ENCODE measurements at regions not wholly inside any gene's neighbourhood (a gene's known extent, or its start where the extent isn't known, plus 50 kb on each side); places are given as distances from the start of the nearest gene placed in this dataset.

GRCh38 chr17:65447823-65448222, 113.6 kb downstream of the AXIN2 start:
- ChIA-PET POLR2A (no interaction called here), CTCF (no interaction called here)
- DNase-seq (ENCODE audit: extremely low spot score): no peak
- TF ChIP-seq TARDBP (IDR thresholded peaks at IDR 0.05) (no peak), ARNT (IDR thresholded peaks at IDR 0.05) (no peak), CTBP1 (IDR thresholded peaks at IDR 0.05; ENCODE audit: borderline replicate concordance) (no peak), FOXK2 (IDR thresholded peaks at IDR 0.05) (no peak), HDGF (IDR thresholded peaks at IDR 0.05; ENCODE audit: borderline replicate concordance) (no peak), FOXM1 (IDR thresholded peaks at IDR 0.05; ENCODE audit: borderline replicate concordance) (no peak), SUZ12 (IDR thresholded peaks at IDR 0.05) (no peak), LEF1 (IDR thresholded peaks at IDR 0.05; ENCODE audit: borderline replicate concordance) (no peak), BHLHE40 (IDR thresholded peaks at IDR 0.05; ENCODE audit: borderline replicate concordance) (no peak), ELF4 (IDR thresholded peaks at IDR 0.05) (no peak), SP1 (IDR thresholded peaks at IDR 0.05) (no peak)

- CTCF ChIA-PET: no interaction called here
- TF ChIP-seq CTBP1 (IDR thresholded peaks at IDR 0.05; ENCODE audit: borderline replicate concordance) (no peak), BHLHE40 (IDR thresholded peaks at IDR 0.05; ENCODE audit: borderline replicate concordance) (no peak), NFRKB (IDR thresholded peaks at IDR 0.05) (no peak), ZNF384 (IDR thresholded peaks at IDR 0.05) (no peak), FOXK2 (IDR thresholded peaks at IDR 0.05) (no peak)
- no peak for DNase-seq (ENCODE audit: extremely low spot score)
- POLR2A ChIA-PET: no interaction called here
Measured at GRCh38 chr17:65446838-65447526, 114.5 kb downstream of the AXIN2 start.

- ChIA-PET CTCF (no interaction called here), POLR2A (no interaction called here)
- DNase-seq (ENCODE audit: extremely low spot score): no peak
- TF ChIP-seq BHLHE40 (IDR thresholded peaks at IDR 0.05; ENCODE audit: borderline replicate concordance) (no peak), FOXA1 (IDR thresholded peaks at IDR 0.05) (no peak), TARDBP (IDR thresholded peaks at IDR 0.05) (no peak), CTBP1 (IDR thresholded peaks at IDR 0.05; ENCODE audit: borderline replicate concordance) (no peak), SUZ12 (IDR thresholded peaks at IDR 0.05) (no peak), L3MBTL2 (conservative IDR thresholded peaks at IDR 0.05) (no peak), ELF4 (IDR thresholded peaks at IDR 0.05) (no peak), LEF1 (IDR thresholded peaks at IDR 0.05; ENCODE audit: borderline replicate concordance) (no peak), FOXK2 (IDR thresholded peaks at IDR 0.05) (no peak), HDGF (IDR thresholded peaks at IDR 0.05; ENCODE audit: borderline replicate concordance) (no peak), FOXM1 (IDR thresholded peaks at IDR 0.05; ENCODE audit: borderline replicate concordance) (no peak), ARNT (IDR thresholded peaks at IDR 0.05) (no peak), NFRKB (IDR thresholded peaks at IDR 0.05) (no peak), PKNOX1 (IDR thresholded peaks at IDR 0.05) (no peak)
Measured at GRCh38 chr17:65446043-65446442, 115.4 kb downstream of the AXIN2 start.

- DNase-seq (ENCODE audit: extremely low spot score): no peak
- ChIA-PET CTCF (no interaction called here), POLR2A (no interaction called here)
- TF ChIP-seq PKNOX1 (IDR thresholded peaks at IDR 0.05): no peak
- no peak for TF ChIP-seq BHLHE40 (IDR thresholded peaks at IDR 0.05; ENCODE audit: borderline replicate concordance)
- TF ChIP-seq LEF1 (IDR thresholded peaks at IDR 0.05; ENCODE audit: borderline replicate concordance): no peak
- no peak for TF ChIP-seq ZNF384 (IDR thresholded peaks at IDR 0.05)
- no peak for TF ChIP-seq CTBP1 (IDR thresholded peaks at IDR 0.05; ENCODE audit: borderline replicate concordance)
- no peak for TF ChIP-seq L3MBTL2 (conservative IDR thresholded peaks at IDR 0.05)
- TF ChIP-seq TARDBP (IDR thresholded peaks at IDR 0.05): no peak
- TF ChIP-seq HDGF (IDR thresholded peaks at IDR 0.05; ENCODE audit: borderline replicate concordance): no peak
- no peak for TF ChIP-seq SP1 (IDR thresholded peaks at IDR 0.05)
Measured at GRCh38 chr17:65444049-65444448, 117.4 kb downstream of the AXIN2 start.

- no peak for DNase-seq (ENCODE audit: extremely low spot score)
- ChIA-PET CTCF (interaction anchor here (0.6 kb wide), 1 partner anchor 212 kb away, joined by 4 read pairs; no protein-coding TSS in a partner anchor), POLR2A (no interaction called here)
Measured at GRCh38 chr17:65442691-65443090, 118.8 kb downstream of the AXIN2 start.

More at GRCh38 chr17:65442691-65443090, 118.8 kb downstream of the AXIN2 start:
- TF ChIP-seq TARDBP (IDR thresholded peaks at IDR 0.05) (no peak), NFRKB (IDR thresholded peaks at IDR 0.05) (no peak), ARNT (IDR thresholded peaks at IDR 0.05) (no peak), CTBP1 (IDR thresholded peaks at IDR 0.05; ENCODE audit: borderline replicate concordance) (no peak), FOXA1 (IDR thresholded peaks at IDR 0.05) (no peak), ZNF384 (IDR thresholded peaks at IDR 0.05) (no peak), ELF4 (IDR thresholded peaks at IDR 0.05) (no peak), PKNOX1 (IDR thresholded peaks at IDR 0.05) (no peak), BHLHE40 (IDR thresholded peaks at IDR 0.05; ENCODE audit: borderline replicate concordance) (no peak), SUZ12 (IDR thresholded peaks at IDR 0.05) (no peak), SP1 (IDR thresholded peaks at IDR 0.05) (no peak), L3MBTL2 (conservative IDR thresholded peaks at IDR 0.05) (no peak), FOXM1 (IDR thresholded peaks at IDR 0.05; ENCODE audit: borderline replicate concordance) (no peak), FOXK2 (IDR thresholded peaks at IDR 0.05) (no peak), LEF1 (IDR thresholded peaks at IDR 0.05; ENCODE audit: borderline replicate concordance) (no peak), HDGF (IDR thresholded peaks at IDR 0.05; ENCODE audit: borderline replicate concordance) (no peak)

All from HEK293T (cell line).